ENCODE measurements at regions not wholly inside any gene's neighbourhood (a gene's known extent, or its start where the extent isn't known, plus 50 kb on each side); places are given as distances from the start of the nearest gene placed in this dataset.

- TF ChIP-seq E4F1 (IDR thresholded peaks at IDR 0.05; ENCODE audit: borderline replicate concordance, partially characterized antibody) (no peak), ESRRA (IDR thresholded peaks at IDR 0.05; ENCODE audit: low read length) (no peak), EZH2 (IDR thresholded peaks at IDR 0.05; ENCODE audit: borderline replicate concordance, control insufficient read depth, low read depth, low read length) (no peak), RB1 (IDR thresholded peaks at IDR 0.05; ENCODE audit: borderline replicate concordance) (no peak)
Observed at GRCh38 chr1:164417016-164417704, 141.8 kb upstream of the PBX1 start (continued).

- CTCF ChIA-PET, result no interaction called here
- no peak for ATAC-seq
- no peak overlapping the region for H3K4me2 ChIP-seq (ENCODE audit: control insufficient read depth, insufficient read depth)
- no peak overlapping the region for H2AFZ ChIP-seq (ENCODE audit: control insufficient read depth, low read depth, low read length)
- no peaks in the 10 kb centered on the region for H4K20me1 ChIP-seq (ENCODE audit: control insufficient read depth, insufficient read depth)
- POLR2A ChIA-PET, result no interaction called here
- no peak overlapping the region for H3K9ac ChIP-seq (ENCODE audit: control insufficient read depth, insufficient read depth, low read length)
- 17% methylated on average over 1 of the region's 1 CpG for WGBS (ENCODE audit: insufficient coverage, insufficient replicate concordance, low lambda C conversion rate, missing lambda C conversion rate)
- no peaks in the 10 kb centered on the region for H3K27me3 ChIP-seq (replicated peaks in 1 of 2; ENCODE audit: control insufficient read depth in 2 of 2, insufficient read depth in 2 of 2, low read length in 1 of 2)
- RAD21 ChIA-PET (ENCODE audit: unreplicated experiment), result no interaction called here
- intact Hi-C loops (cut with micrococcal nuclease; ENCODE audit: unreplicated experiment) (no loop called here), in situ Hi-C loops (cut with MboI) (no loop called here)
- no peak for TF ChIP-seq TCF12 (IDR thresholded peaks at IDR 0.05; ENCODE audit: low read depth, low read length)
- no peak for TF ChIP-seq PML (IDR thresholded peaks at IDR 0.05; ENCODE audit: low read length)
- TF ChIP-seq SMARCA5 (IDR thresholded peaks at IDR 0.05), result no peak
- TF ChIP-seq SRF (IDR thresholded peaks at IDR 0.05; ENCODE audit: low read depth in 2 of 2, low read length in 2 of 2), result no peak
- TF ChIP-seq JUND (IDR thresholded peaks at IDR 0.05; ENCODE audit: low read depth, low read length), result no peak
- TF ChIP-seq REST (IDR thresholded peaks at IDR 0.05; ENCODE audit: low read depth, low read length), result no peak
- TF ChIP-seq KAT2A (conservative IDR thresholded peaks at IDR 0.05; ENCODE audit: control insufficient read depth, low read depth, low read length), result no peak
- TF ChIP-seq NFXL1 (IDR thresholded peaks at IDR 0.05; ENCODE audit: borderline replicate concordance), result no peak
- SMC1A ChIA-PET (ENCODE audit: uncharacterized antibody, unreplicated experiment), result no interaction called here
- no peak overlapping the region for H3K27ac ChIP-seq (ENCODE audit: control insufficient read depth, insufficient read depth)
- no peaks in the 10 kb centered on the region for H3K4me1 ChIP-seq (ENCODE audit: control insufficient read depth, insufficient read depth, low read length)
- no peak overlapping the region for H3K4me3 ChIP-seq
- BruUV-seq (replicated peaks), result no TSS peak
- no peaks in the 10 kb centered on the region for H3K79me2 ChIP-seq (ENCODE audit: control insufficient read depth, insufficient read depth, low read length)
- H3K36me3 ChIP-seq (ENCODE audit: control insufficient read depth in 2 of 2, insufficient read depth in 2 of 2, low read length in 1 of 2), result no peaks in the 10 kb centered on the region
- FAIRE-seq, result no peak
- H3K9me3 ChIP-seq (replicated peaks; ENCODE audit: control insufficient read depth, insufficient read depth, low read length), result no peaks in the 10 kb centered on the region
- DNase-seq (ENCODE audit: low read depth, low spot score), result no peak
Observed at GRCh38 chr1:164423136-164423535, 135.8 kb upstream of the PBX1 start.
